ENCODE measurements at regions not wholly inside any gene's neighbourhood (a gene's known extent, or its start where the extent isn't known, plus 50 kb on each side); places are given as distances from the start of the nearest gene placed in this dataset.

DNA sequence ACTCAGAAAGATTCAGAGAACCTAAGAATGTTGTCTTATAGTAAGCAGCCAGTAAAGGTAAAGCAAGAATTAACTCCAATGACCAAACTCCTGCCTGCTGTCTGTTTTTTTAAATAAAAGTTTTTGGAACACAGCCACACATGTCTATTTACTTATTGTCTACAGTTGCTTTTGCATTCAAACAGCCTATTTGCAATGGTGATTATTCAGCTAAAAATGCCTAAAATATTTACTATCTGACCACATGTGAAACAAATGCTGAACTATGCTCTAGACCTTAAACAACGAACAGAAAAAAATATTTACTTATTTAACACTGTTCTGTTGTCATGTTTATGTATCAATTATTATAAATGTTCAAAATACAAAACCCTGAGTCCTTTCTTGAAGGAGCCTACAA, 1246.6 kb downstream of the FAM181B start:
- no peaks in the 10 kb centered on the region for H3K36me3 ChIP-seq
- ATAC-seq (no peak), DNase-seq (no peak)
- H3K4me1 ChIP-seq: no peaks in the 10 kb centered on the region
- no peak overlapping the region for H3K4me3 ChIP-seq
- 69 to 78% (median 72%) methylated on average over 1 of the region's 1 CpG for WGBS, 4 donors
- TF ChIP-seq CTCF (IDR thresholded peaks at IDR 0.05) (no peak), POLR2A (IDR thresholded peaks at IDR 0.05) (no peak)
- H3K9me3 ChIP-seq: no peaks in the 10 kb centered on the region
- intact Hi-C loops (cut with DNase I): no loop called here
- no peak overlapping the region for H3K27ac ChIP-seq
- H3K27me3 ChIP-seq: peaks cover 0 to 3% (median 0%) of the 10 kb centered on the region in 9 donors

- TF ChIP-seq POLR2A (IDR thresholded peaks at IDR 0.05) (no peak), CTCF (IDR thresholded peaks at IDR 0.05) (no peak)
- Histone ChIP-seq H3K36me3 (no peaks in the 10 kb centered on the region), H3K27ac (no peak overlapping the region), H3K4me1 (no peaks in the 10 kb centered on the region), H3K4me3 (no peak overlapping the region), H3K9me3 (no peaks in the 10 kb centered on the region), H3K27me3 (peaks cover 0 to 3% (median 0%) of the 10 kb centered on the region in 9 donors)
- no peak for ATAC-seq
- intact Hi-C loops (cut with DNase I): no loop called here
- no peak for DNase-seq
Measured at GRCh38 chr11:81484196-81484595, 1249.5 kb downstream of the FAM181B start.

- intact Hi-C loops (cut with DNase I): no loop called here
- 63 to 90% (median 85%) methylated on average over 1 of the region's 1 CpG for WGBS, 4 donors
- Histone ChIP-seq H3K27me3 (peaks cover 0 to 12% (median 0%) of the 10 kb centered on the region in 9 donors), H3K27ac (no peak overlapping the region), H3K4me1 (no peaks in the 10 kb centered on the region), H3K4me3 (no peak overlapping the region), H3K9me3 (no peaks in the 10 kb centered on the region), H3K36me3 (no peaks in the 10 kb centered on the region)
- TF ChIP-seq CTCF (IDR thresholded peaks at IDR 0.05) (no peak), POLR2A (IDR thresholded peaks at IDR 0.05) (no peak)
- ATAC-seq: no peak
- DNase-seq: no peak
Measured at GRCh38 chr11:81477277-81477676, 1256.4 kb downstream of the FAM181B start.

- Histone ChIP-seq H3K9me3 (no peaks in the 10 kb centered on the region), H3K36me3 (no peaks in the 10 kb centered on the region), H3K27ac (no peak overlapping the region), H3K4me3 (no peak overlapping the region), H3K4me1 (no peaks in the 10 kb centered on the region), H3K27me3 (peaks cover 0 to 12% (median 0%) of the 10 kb centered on the region in 9 donors)
- TF ChIP-seq POLR2A (IDR thresholded peaks at IDR 0.05) (no peak), CTCF (IDR thresholded peaks at IDR 0.05) (no peak)
- ATAC-seq (no peak), DNase-seq (no peak)
- 81 to 85% (median 82%) methylated on average over 2 of the region's 2 CpGs for WGBS, 4 donors
- intact Hi-C loops (cut with DNase I): no loop called here
Measured at GRCh38 chr11:81476345-81476744, 1257.3 kb downstream of the FAM181B start.

All from heart left ventricle (tissue), 16 donors.